Testis (tissue), 2 donors: ENCODE measurements at regions not wholly inside any gene's neighbourhood (a gene's known extent, or its start where the extent isn't known, plus 50 kb on each side); places are given as distances from the start of the nearest gene placed in this dataset.

Experiments used
- DNase-seq: peaks from one replicate; pipeline ENCODE4 v3.0.0-alpha.2; 2019
- H3K27ac ChIP-seq, 2 donors: fragments of 200-600 bp; sonication (generic); one replicate each; pipeline ENCODE4 v1.5.1; 2019
- H3K27me3 ChIP-seq: fragments of 200-600 bp; sonication (generic); one replicate; pipeline ENCODE4 v1.5.1; 2019
- H3K36me3 ChIP-seq: fragments of 200-600 bp; sonication (generic); one replicate; pipeline ENCODE4 v1.5.1; 2017; ENCODE audit warnings: low read depth; ENCODE audit errors: missing control alignments
- H3K4me1 ChIP-seq: fragments of 200-600 bp; sonication (generic); one replicate; pipeline ENCODE4 v1.5.1; 2019
- H3K4me3 ChIP-seq, 2 donors: fragments of 200-600 bp; sonication (generic); one replicate each; pipeline ENCODE4 v1.5.1; 2017 to 2019
- H3K9me3 ChIP-seq: fragments of 200-600 bp; sonication (generic); one replicate; pipeline ENCODE4 v1.5.1; 2017
- CTCF ChIP-seq, 3 experiments: fragments of 450-650 bp in 2 of 3; fragments of 200-600 bp in 1 of 3; sonication (generic) in 1 of 3; IDR thresholded peaks; one replicate each; pipeline ENCODE4 v1.5.1; 2016 to 2019; ENCODE audit warnings: antibody characterized with exemption in 3 of 3, mild to moderate bottlenecking in 2 of 3, moderate library complexity in 1 of 3
- POLR2A ChIP-seq: fragments of 450-650 bp; IDR thresholded peaks from one replicate; pipeline ENCODE4 v1.6.1; 2017; ENCODE audit warnings: antibody characterized with exemption, mild to moderate bottlenecking, moderate library complexity
- WGBS, 2 donors: methylation state at CpG; one replicate each; pipeline ENCODE4 v1.1.5; 2018; 5-methylcytosine and 5-hydroxymethylcytosine counted together
- intact Hi-C: fragments of 100-400 bp; cut with DNase I; formaldehyde crosslinking; loops from one replicate; pipeline ENCODE4 v1.15.1; 2023; ENCODE audit warnings: low total_unique reads

GRCh38 chr7:96471606-96472005, 149.7 kb upstream of the SLC25A13 start:
- H3K4me1 ChIP-seq, result no peaks in the 10 kb centered on the region
- TF ChIP-seq CTCF (IDR thresholded peaks at IDR 0.05) (no peak), POLR2A (no peak)
- 91 to 93% methylated on average over 1 of the region's 1 CpG for WGBS, 2 donors
- H3K9me3 ChIP-seq, result no peaks in the 10 kb centered on the region
- DNase-seq, result no peak
- no peaks in the 10 kb centered on the region for H3K36me3 ChIP-seq
- intact Hi-C loops, result no loop called here
- H3K4me3 ChIP-seq, result no peak overlapping the region
- H3K27me3 ChIP-seq, result no peaks in the 10 kb centered on the region
- H3K27ac ChIP-seq, result no peak overlapping the region

GRCh38 chr7:96452146-96452545, 130.2 kb upstream of the SLC25A13 start:
- 88 to 94% methylated on average over 2 of the region's 2 CpGs for WGBS, 2 donors
- no peaks in the 10 kb centered on the region for H3K9me3 ChIP-seq
- intact Hi-C loops, result no loop called here
- DNase-seq, result no peak
- H3K4me3 ChIP-seq, result no peak overlapping the region
- H3K4me1 ChIP-seq, result no peaks in the 10 kb centered on the region
- H3K27ac ChIP-seq, result no peak overlapping the region
- no peaks in the 10 kb centered on the region for H3K36me3 ChIP-seq
- TF ChIP-seq CTCF (IDR thresholded peaks at IDR 0.05) (no peak), POLR2A (no peak)
- H3K27me3 ChIP-seq, result no peaks in the 10 kb centered on the region

- no peaks in the 10 kb centered on the region for H3K27me3 ChIP-seq
- intact Hi-C loops, result no loop called here
- 79 to 90% methylated on average over 4 of the region's 4 CpGs for WGBS, 2 donors
Observed at GRCh38 chr7:96449094-96449493, 127.2 kb upstream of the SLC25A13 start.

GRCh38 chr7:96447109-96447645, 125.3 kb upstream of the SLC25A13 start:
- DNase-seq, result no peak
- no peak for TF ChIP-seq CTCF (IDR thresholded peaks at IDR 0.05)
- no peak for TF ChIP-seq POLR2A
- Histone ChIP-seq H3K9me3 (no peaks in the 10 kb centered on the region), H3K27me3 (no peaks in the 10 kb centered on the region), H3K4me3 (no peak overlapping the region), H3K27ac (no peak overlapping the region), H3K4me1 (no peaks in the 10 kb centered on the region), H3K36me3 (no peaks in the 10 kb centered on the region)
- intact Hi-C loops, result no loop called here
- 57 to 61% methylated on average over 5 of the region's 5 CpGs for WGBS, 2 donors

More at GRCh38 chr7:96449094-96449493, 127.2 kb upstream of the SLC25A13 start:
- TF ChIP-seq POLR2A (no peak), CTCF (IDR thresholded peaks at IDR 0.05) (no peak)
- Histone ChIP-seq H3K27ac (no peak overlapping the region), H3K9me3 (no peaks in the 10 kb centered on the region), H3K4me1 (no peaks in the 10 kb centered on the region), H3K36me3 (no peaks in the 10 kb centered on the region), H3K4me3 (no peak overlapping the region)
- no peak for DNase-seq

GRCh38 chr7:96441436-96442084, 119.7 kb upstream of the SLC25A13 start:
- no peaks in the 10 kb centered on the region for H3K9me3 ChIP-seq
- H3K27me3 ChIP-seq, result no peaks in the 10 kb centered on the region
- no peak overlapping the region for H3K4me3 ChIP-seq
- 90 to 92% methylated on average over 5 of the region's 5 CpGs for WGBS, 2 donors
- intact Hi-C loops, result no loop called here
- no peaks in the 10 kb centered on the region for H3K4me1 ChIP-seq
- no peak overlapping the region for H3K27ac ChIP-seq
- H3K36me3 ChIP-seq, result no peaks in the 10 kb centered on the region
- no peak for DNase-seq
- TF ChIP-seq POLR2A (no peak), CTCF (IDR thresholded peaks at IDR 0.05) (no peak)
